Neural cell (in vitro differentiated cells): ENCODE measurements at regions not wholly inside any gene's neighbourhood (a gene's known extent, or its start where the extent isn't known, plus 50 kb on each side); places are given as distances from the start of the nearest gene placed in this dataset.

ENCODE experiments used
- H2AFZ ChIP-seq: fragments of 200-600, 300-800 bp; sonication (generic), shearing (Covaris generic); 2 replicates; pipeline ENCODE4 v1.6.0; 2014; ENCODE audit warnings: low read depth, mild to moderate bottlenecking, antibody characterized with exemption, low read length, moderate library complexity
- H3F3A ChIP-seq: fragments of 200-600 bp; shearing (Covaris generic); 2 replicates; pipeline ENCODE4 v1.6.1; 2016; ENCODE audit warnings: mild to moderate bottlenecking, moderate library complexity, mixed read lengths, antibody characterized with exemption, low read length; ENCODE audit not compliant: insufficient read depth, poor library complexity, severe bottlenecking
- H3K27ac ChIP-seq: fragments of 200-600, 300-800 bp; sonication (generic), shearing (Covaris generic); 2 replicates; pipeline ENCODE4 v1.5.1; 2014; ENCODE audit warnings: mild to moderate bottlenecking, low read length, moderate library complexity
- H3K27me3 ChIP-seq: fragments of 300-800, 200-600 bp; sonication (generic), shearing (Covaris generic); 2 replicates; pipeline ENCODE4 v1.6.0; 2014; ENCODE audit warnings: mild to moderate bottlenecking, low read depth, low read length, moderate library complexity; ENCODE audit not compliant: insufficient read depth
- H3K36me3 ChIP-seq: fragments of 300-800, 200-600 bp; sonication (generic), shearing (Covaris generic); 2 replicates; pipeline ENCODE4 v1.5.1; 2014; ENCODE audit warnings: mild to moderate bottlenecking, antibody characterized with exemption, low read length, moderate library complexity; ENCODE audit not compliant: insufficient read depth
- H3K4me2 ChIP-seq: fragments of 300-800, 200-600 bp; sonication (generic), shearing (Covaris generic); 2 replicates; pipeline ENCODE4 v1.6.0; 2014; ENCODE audit warnings: mild to moderate bottlenecking, low read length
- H3K4me3 ChIP-seq: fragments of 300-800, 200-600 bp; sonication (generic), shearing (Covaris generic); 2 replicates; pipeline ENCODE4 v1.5.1; 2014; ENCODE audit warnings: mild to moderate bottlenecking, low read length, moderate library complexity
- H3K79me2 ChIP-seq: fragments of 200-600 bp; shearing (Covaris generic); replicated peaks from 2 replicates; pipeline ENCODE4 v1.6.0; 2014; ENCODE audit warnings: mild to moderate bottlenecking, low read length, moderate library complexity; ENCODE audit not compliant: insufficient read depth
- H3K9ac ChIP-seq: fragments of 300-800, 200-600 bp; sonication (generic), shearing (Covaris generic); 2 replicates; pipeline ENCODE4 v1.6.1; 2016; ENCODE audit warnings: mild to moderate bottlenecking, low read length, mixed read lengths
- H3K9me2 ChIP-seq: fragments of 200-600 bp; shearing (Covaris generic); 2 replicates; pipeline ENCODE4 v1.6.1; 2016; ENCODE audit warnings: mild to moderate bottlenecking, low read length, mixed read lengths; ENCODE audit not compliant: insufficient read depth
- H3K9me3 ChIP-seq: fragments of 200-600, 300-800 bp; sonication (generic), shearing (Covaris generic); 2 replicates; pipeline ENCODE4 v1.6.1; 2016; ENCODE audit warnings: mild to moderate bottlenecking, mixed run types, low read length, moderate library complexity, mixed read lengths
- H4K20me1 ChIP-seq: fragments of 200-600 bp; shearing (Covaris generic); 2 replicates; pipeline ENCODE4 v1.6.1; 2016; ENCODE audit warnings: mild to moderate bottlenecking, mixed run types; ENCODE audit not compliant: insufficient read depth
- CTCF ChIP-seq: fragments of 450-650 bp; IDR thresholded peaks from 2 replicates; pipeline ENCODE4 v1.5.1; 2014; ENCODE audit warnings: antibody characterized with exemption, mild to moderate bottlenecking, moderate library complexity; ENCODE audit not compliant: poor library complexity, severe bottlenecking
- EP300 ChIP-seq: fragments of 450-650 bp; conservative IDR thresholded peaks from 2 replicates; pipeline ENCODE4 v1.6.1; 2014; ENCODE audit warnings: antibody characterized with exemption, mild to moderate bottlenecking, moderate library complexity; ENCODE audit not compliant: poor library complexity, severe bottlenecking
- EZH2 ChIP-seq: fragments of 200-600, 300-800 bp; shearing (Covaris generic), sonication (generic); IDR thresholded peaks from 2 replicates; pipeline ENCODE4 v1.6.1; 2014; ENCODE audit warnings: antibody characterized with exemption, low read length, borderline replicate concordance, mild to moderate bottlenecking; ENCODE audit not compliant: insufficient read depth, poor library complexity, severe bottlenecking
- MXI1 ChIP-seq: fragments of 450-650 bp; conservative IDR thresholded peaks from 2 replicates; pipeline ENCODE4 v1.6.1; 2014; ENCODE audit warnings: antibody characterized with exemption, mild to moderate bottlenecking; ENCODE audit not compliant: poor library complexity, severe bottlenecking
- POLR2AphosphoS5 ChIP-seq: IDR thresholded peaks from 2 replicates; pipeline ENCODE4 v1.6.1; 2012
- RAD21 ChIP-seq: fragments of 450-650 bp; conservative IDR thresholded peaks from 2 replicates; pipeline ENCODE4 v1.6.1; 2014; ENCODE audit warnings: antibody characterized with exemption, mild to moderate bottlenecking, moderate library complexity
- REST ChIP-seq: IDR thresholded peaks from 2 replicates; pipeline ENCODE4 v1.6.1; 2012; ENCODE audit warnings: borderline replicate concordance
- SMC3 ChIP-seq: fragments of 450-650 bp; conservative IDR thresholded peaks from 2 replicates; pipeline ENCODE4 v1.6.1; 2014; ENCODE audit warnings: antibody characterized with exemption, mild to moderate bottlenecking, moderate library complexity; ENCODE audit not compliant: poor library complexity
- TAF1 ChIP-seq: IDR thresholded peaks from 2 replicates; pipeline ENCODE4 v1.6.1; 2012; ENCODE audit warnings: low read depth

- no peak overlapping the region for H2AFZ ChIP-seq
- no peaks in the 10 kb centered on the region for H3K36me3 ChIP-seq
- no peak overlapping the region for H3K4me2 ChIP-seq
- no peaks in the 10 kb centered on the region for H3K79me2 ChIP-seq
- H3K27me3 ChIP-seq = no peaks in the 10 kb centered on the region
- no peaks in the 10 kb centered on the region for H3K9me2 ChIP-seq
- TF ChIP-seq EP300 (no peak), TAF1 (no peak), EZH2 (no peak), CTCF (no peak)
- H3K9me3 ChIP-seq = no peaks in the 10 kb centered on the region
- no peaks in the 10 kb centered on the region for H4K20me1 ChIP-seq
- no peak overlapping the region for H3K9ac ChIP-seq
- H3K27ac ChIP-seq = no peak overlapping the region
- H3F3A ChIP-seq = no peaks in the 10 kb centered on the region
- no peak overlapping the region for H3K4me3 ChIP-seq
Measured at GRCh38 chr3:75332794-75333193, 331.3 kb upstream of the FRG2C start.

GRCh38 chr3:75334299-75334698, 329.8 kb upstream of the FRG2C start:
- H3K27ac ChIP-seq = no peak overlapping the region
- no peak overlapping the region for H3K4me3 ChIP-seq
- H3K27me3 ChIP-seq = no peaks in the 10 kb centered on the region
- TF ChIP-seq EZH2 = no peak
- no peak for TF ChIP-seq SMC3
- no peak for TF ChIP-seq TAF1
- TF ChIP-seq REST = no peak
- no peak for TF ChIP-seq MXI1
- no peak for TF ChIP-seq EP300
- no peak for TF ChIP-seq CTCF
- no peak for TF ChIP-seq POLR2AphosphoS5
- TF ChIP-seq RAD21 = no peak
- H3K9me2 ChIP-seq = no peaks in the 10 kb centered on the region
- no peak overlapping the region for H2AFZ ChIP-seq
- H3K9me3 ChIP-seq = no peaks in the 10 kb centered on the region
- no peaks in the 10 kb centered on the region for H3K36me3 ChIP-seq
- H3K9ac ChIP-seq = no peak overlapping the region
- no peaks in the 10 kb centered on the region for H3K79me2 ChIP-seq
- H4K20me1 ChIP-seq = no peaks in the 10 kb centered on the region
- H3F3A ChIP-seq = no peaks in the 10 kb centered on the region
- H3K4me2 ChIP-seq = no peak overlapping the region
